DND-41 (cell line): ENCODE measurements at regions not wholly inside any gene's neighbourhood (a gene's known extent, or its start where the extent isn't known, plus 50 kb on each side); places are given as distances from the start of the nearest gene placed in this dataset.

Experiments
- CTCF ChIP-seq: IDR thresholded peaks from 2 replicates; pipeline ENCODE4 v1.5.1; 2012; ENCODE audit warnings: borderline replicate concordance, low read length, moderate library complexity, mild to moderate bottlenecking; ENCODE audit not compliant: poor library complexity, severe bottlenecking; ENCODE audit errors: extremely low read depth
- EZH2 ChIP-seq: IDR thresholded peaks from 3 replicates; pipeline ENCODE4 v1.6.1; 2012; ENCODE audit warnings: borderline replicate concordance, low read depth, mild to moderate bottlenecking, moderate library complexity, low read length, inconsistent platforms; ENCODE audit not compliant: severe bottlenecking

GRCh38 chr1:56193656-56194055, 385.7 kb downstream of the PLPP3 start:
- TF ChIP-seq CTCF (no peak), EZH2 (no peak)
